IMR-90 (cell line): ENCODE measurements at regions not wholly inside any gene's neighbourhood (a gene's known extent, or its start where the extent isn't known, plus 50 kb on each side); places are given as distances from the start of the nearest gene placed in this dataset.

Experiments used
- ATAC-seq: fragments of 200-7000 bp; cut with Tn5 transposase; 2 replicates; pipeline ENCODE4 v1.9.1; 2020; ENCODE audit warnings: low read depth, mild to moderate bottlenecking, moderate library complexity
- BruUV-seq: library from RNA; stranded (reverse); fragments of 400-500 nt; replicated peaks from 2 replicates; lab custom pipeline; 2021; lab: Mats Ljungman, UMichigan
- CTCF ChIA-PET: fragments of 300-600 bp; formaldehyde crosslinking; extraction: SDS; loops from one replicate; lab custom pipeline; 2021; ENCODE audit warnings: antibody characterized with exemption; lab: Yijun Ruan, JAX
- POLR2A ChIA-PET: fragments of 300-600 bp; sonication (Branson Sonifier 250); formaldehyde crosslinking; loops from one replicate; lab custom pipeline; 2022; ENCODE audit warnings: antibody characterized with exemption; ENCODE audit not compliant: unreplicated experiment; lab: Charles Lee
- DNase-seq: peaks from one replicate; pipeline ENCODE4 v3.0.0; 2013
- H2AFZ ChIP-seq: replicated peaks from 2 replicates; pipeline ENCODE3; 2013; ENCODE audit warnings: low read length, mild to moderate bottlenecking; ENCODE audit not compliant: poor library complexity
- H2AK5ac ChIP-seq: 2 replicates; pipeline ENCODE4 v1.6.1; 2013; ENCODE audit warnings: low read depth, low read length, inconsistent platforms
- H2AK9ac ChIP-seq: replicated peaks from 2 replicates; pipeline ENCODE3; 2013; ENCODE audit warnings: mild to moderate bottlenecking, low read depth, low read length, moderate library complexity; ENCODE audit not compliant: poor library complexity
- H2BK120ac ChIP-seq: 2 replicates; pipeline ENCODE4 v1.6.1; 2013; ENCODE audit warnings: low read depth, low read length, inconsistent platforms
- H2BK15ac ChIP-seq: 3 replicates; pipeline ENCODE4 v1.6.1; 2013; ENCODE audit warnings: low read depth, low read length, inconsistent platforms
- H2BK20ac ChIP-seq: 2 replicates; pipeline ENCODE4 v1.6.1; 2013; ENCODE audit warnings: low read depth, mild to moderate bottlenecking, inconsistent platforms, low read length, moderate library complexity
- H2BK5ac ChIP-seq: 2 replicates; pipeline ENCODE4 v1.6.1; 2013; ENCODE audit warnings: mild to moderate bottlenecking, low read depth, low read length, inconsistent platforms; ENCODE audit not compliant: poor library complexity, severe bottlenecking
- H3K14ac ChIP-seq: replicated peaks from 2 replicates; pipeline ENCODE4 v1.6.1; 2013; ENCODE audit warnings: low read depth, low read length, inconsistent platforms
- H3K18ac ChIP-seq: 2 replicates; pipeline ENCODE4 v1.6.1; 2013; ENCODE audit warnings: low read depth, low read length, control low read depth
- H3K23ac ChIP-seq: 2 replicates; pipeline ENCODE4 v1.6.1; 2013; ENCODE audit warnings: low read depth, low read length, inconsistent platforms
- H3K27ac ChIP-seq: 2 replicates; pipeline ENCODE4 v1.5.1; 2013; ENCODE audit warnings: mild to moderate bottlenecking, control low read depth, low read length; ENCODE audit not compliant: insufficient read depth
- H3K27me3 ChIP-seq: 2 replicates; pipeline ENCODE4 v1.6.1; 2013; ENCODE audit warnings: low read length; ENCODE audit not compliant: control insufficient read depth, insufficient read depth
- H3K36me3 ChIP-seq: 2 replicates; pipeline ENCODE4 v1.6.1; 2013; ENCODE audit warnings: low read length, mixed read lengths; ENCODE audit not compliant: control insufficient read depth, insufficient read depth
- H3K4ac ChIP-seq: 2 replicates; pipeline ENCODE4 v1.6.1; 2013; ENCODE audit warnings: low read depth, low read length, inconsistent platforms
- H3K4me1 ChIP-seq: 2 replicates; pipeline ENCODE4 v1.6.1; 2013; ENCODE audit warnings: low read length, mixed read lengths; ENCODE audit not compliant: control insufficient read depth, insufficient read depth
- H3K4me2 ChIP-seq: 2 replicates; pipeline ENCODE4 v1.6.1; 2013; ENCODE audit warnings: low read depth, mild to moderate bottlenecking, control low read depth, low read length, moderate library complexity
- H3K4me3 ChIP-seq: 2 replicates; pipeline ENCODE4 v1.5.1; 2013; ENCODE audit warnings: low read depth, mild to moderate bottlenecking, control low read depth, low read length, moderate library complexity; ENCODE audit not compliant: insufficient read depth
- H3K56ac ChIP-seq: 2 replicates; pipeline ENCODE4 v1.6.1; 2013; ENCODE audit warnings: low read length, inconsistent platforms; ENCODE audit not compliant: insufficient read depth; ENCODE audit errors: extremely low read depth
- H3K79me1 ChIP-seq, 2 experiments: 2 replicates each; pipeline ENCODE4 v1.6.1; 2013; ENCODE audit warnings: low read length in 2 of 2, inconsistent platforms in 1 of 2, low read depth in 1 of 2
- H3K9ac ChIP-seq: 2 replicates; pipeline ENCODE4 v1.6.1; 2013; ENCODE audit warnings: low read depth, low read length, control low read depth
- H3K9me1 ChIP-seq: 2 replicates; pipeline ENCODE4 v1.6.1; 2013; ENCODE audit warnings: low read length, inconsistent platforms; ENCODE audit not compliant: insufficient read depth
- H3K9me3 ChIP-seq: 2 replicates; pipeline ENCODE4 v1.6.1; 2013; ENCODE audit warnings: low read length; ENCODE audit not compliant: control insufficient read depth, insufficient read depth
- H4K20me1 ChIP-seq: 2 replicates; pipeline ENCODE4 v1.6.1; 2013; ENCODE audit warnings: low read length, inconsistent platforms; ENCODE audit not compliant: insufficient read depth
- H4K5ac ChIP-seq: 2 replicates; pipeline ENCODE4 v1.6.1; 2013; ENCODE audit warnings: mild to moderate bottlenecking, low read depth, low read length, control low read depth
- H4K8ac ChIP-seq, 2 experiments: 2 replicates each; pipeline ENCODE4 v1.6.1; 2013; ENCODE audit warnings: low read depth in 2 of 2, low read length in 2 of 2, control low read depth in 1 of 2, inconsistent platforms in 1 of 2
- H4K91ac ChIP-seq: 2 replicates; pipeline ENCODE4 v1.6.1; 2013; ENCODE audit warnings: low read depth, low read length, inconsistent platforms; ENCODE audit not compliant: insufficient read depth
- WGBS, 2 experiments: methylation state at CpG; one replicate each; pipeline versions ENCODE4 v1.1.5 to v1.1.7; 2013; ENCODE audit warnings: missing lambda C conversion rate in 2 of 2; ENCODE audit not compliant: insufficient read length in 1 of 2; ENCODE audit errors: extremely low coverage in 2 of 2; 5-methylcytosine and 5-hydroxymethylcytosine counted together
- dilution Hi-C: fragments of 300-500 bp; cut with HindIII; formaldehyde crosslinking; loops from one replicate; pipeline ENCODE4 v1.14.3; 2018; ENCODE audit warnings: low sequenced_read_pairs; ENCODE audit not compliant: unreplicated experiment
- in situ Hi-C: fragments of 300-500 bp; cut with MboI; formaldehyde crosslinking; loops from 3 replicates; pipeline ENCODE4 v1.14.3; 2019; ENCODE audit warnings: low sequenced_read_pairs, inconsistent platforms, mixed read lengths
- intact Hi-C: fragments of 100-400 bp; cut with micrococcal nuclease; formaldehyde crosslinking; loops from 2 replicates; pipeline ENCODE4 v1.10.0; 2022
- TF ChIP-seq, protein P1 (sequence below): fragments of 150-350 bp; IDR thresholded peaks from 2 replicates; pipeline ENCODE4 v1.6.1; 2016; ENCODE audit warnings: low read depth, mild to moderate bottlenecking, low read length, moderate library complexity, borderline replicate concordance

- in situ Hi-C loops (no loop called here), intact Hi-C loops (no loop called here), dilution Hi-C loops (no loop called here)
- no CpG with 5 or more reads among the region's 1 CpG for WGBS, 2 experiments
- no peak overlapping the region for H2BK5ac ChIP-seq
- H3K4me2 ChIP-seq = no peak overlapping the region
- no peak overlapping the region for H2BK120ac ChIP-seq
- no peak overlapping the region for H3K27ac ChIP-seq
- no peak overlapping the region for H4K5ac ChIP-seq
- no peak overlapping the region for H4K8ac ChIP-seq
- H3K23ac ChIP-seq = no peak overlapping the region
- POLR2A ChIA-PET = no interaction called here
- H3K4me3 ChIP-seq = no peak overlapping the region
- no peak overlapping the region for H2AK5ac ChIP-seq
- 0 out of 2 replicates have a peak, but pooled peaks cover 2% of the 10 kb centered on the region for H3K9me3 ChIP-seq
- TF ChIP-seq, protein P1, sequence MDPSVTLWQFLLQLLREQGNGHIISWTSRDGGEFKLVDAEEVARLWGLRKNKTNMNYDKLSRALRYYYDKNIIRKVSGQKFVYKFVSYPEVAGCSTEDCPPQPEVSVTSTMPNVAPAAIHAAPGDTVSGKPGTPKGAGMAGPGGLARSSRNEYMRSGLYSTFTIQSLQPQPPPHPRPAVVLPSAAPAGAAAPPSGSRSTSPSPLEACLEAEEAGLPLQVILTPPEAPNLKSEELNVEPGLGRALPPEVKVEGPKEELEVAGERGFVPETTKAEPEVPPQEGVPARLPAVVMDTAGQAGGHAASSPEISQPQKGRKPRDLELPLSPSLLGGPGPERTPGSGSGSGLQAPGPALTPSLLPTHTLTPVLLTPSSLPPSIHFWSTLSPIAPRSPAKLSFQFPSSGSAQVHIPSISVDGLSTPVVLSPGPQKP = no peak
- H2BK20ac ChIP-seq = no peak overlapping the region
- H3K4me1 ChIP-seq = no peaks in the 10 kb centered on the region
- ATAC-seq (no peak), DNase-seq (no peak)
- BruUV-seq = no TSS peak
- no peak overlapping the region for H3K14ac ChIP-seq
- no peak overlapping the region for H3K4ac ChIP-seq
- no peak overlapping the region for H3K18ac ChIP-seq
- H3K79me1 ChIP-seq = no peaks in the 10 kb centered on the region
- H3K27me3 ChIP-seq = no peaks in the 10 kb centered on the region
- no peak overlapping the region for H3K9ac ChIP-seq
- CTCF ChIA-PET = no interaction called here
- no peak overlapping the region for H2AFZ ChIP-seq
- no peaks in the 10 kb centered on the region for H3K36me3 ChIP-seq
- H4K20me1 ChIP-seq = no peaks in the 10 kb centered on the region
- no peak overlapping the region for H4K91ac ChIP-seq
- H3K9me1 ChIP-seq = no peaks in the 10 kb centered on the region
- H3K56ac ChIP-seq = no peak overlapping the region
- no peak overlapping the region for H2AK9ac ChIP-seq
- H2BK15ac ChIP-seq = no peak overlapping the region
Measured at GRCh38 chr4:106718548-106718947, 317.6 kb downstream of the DKK2 start.
